Brain microvascular endothelial cell (primary cell): ENCODE measurements at regions not wholly inside any gene's neighbourhood (a gene's known extent, or its start where the extent isn't known, plus 50 kb on each side); places are given as distances from the start of the nearest gene placed in this dataset.
"Not testable (repeated sequence)": the region's sequence is repeated elsewhere in the genome, so short reads cannot be mapped to it uniquely, and the experiment has no call there.

Experiments used
- DNase-seq: peaks from one replicate; pipeline ENCODE4 v3.0.0-alpha.2; 2020
- H3K27ac ChIP-seq: fragments of 250-450 bp; sonication (Bioruptor Pico); 2 replicates; pipeline ENCODE4 v1.5.1; 2020; ENCODE audit warnings: mild to moderate bottlenecking, moderate library complexity
- H3K27me3 ChIP-seq: fragments of 250-450 bp; sonication (Bioruptor Pico); replicated peaks from 2 replicates; pipeline ENCODE4 v1.5.1; 2020; ENCODE audit warnings: mild to moderate bottlenecking
- H3K36me3 ChIP-seq: fragments of 250-450 bp; sonication (Bioruptor Pico); replicated peaks from 2 replicates; pipeline ENCODE4 v1.5.1; 2020; ENCODE audit warnings: mild to moderate bottlenecking
- H3K4me3 ChIP-seq: 2 replicates; pipeline ENCODE4 v1.5.1; 2011; ENCODE audit warnings: low read depth, mild to moderate bottlenecking, control low read depth, low read length, moderate library complexity
- in situ Hi-C: cut with HindIII; loops from 2 replicates; pipeline ENCODE4 v1.10.0; 2017; ENCODE audit warnings: low sequenced_read_pairs, low pct_ligation_motif_present
- TF ChIP-seq, protein P1 (sequence below): IDR thresholded peaks from 2 replicates; pipeline ENCODE4 v1.5.1; 2011; ENCODE audit warnings: low read depth, mild to moderate bottlenecking, moderate library complexity, low read length, control low read depth, inconsistent platforms; ENCODE audit errors: missing control alignments

DNA sequence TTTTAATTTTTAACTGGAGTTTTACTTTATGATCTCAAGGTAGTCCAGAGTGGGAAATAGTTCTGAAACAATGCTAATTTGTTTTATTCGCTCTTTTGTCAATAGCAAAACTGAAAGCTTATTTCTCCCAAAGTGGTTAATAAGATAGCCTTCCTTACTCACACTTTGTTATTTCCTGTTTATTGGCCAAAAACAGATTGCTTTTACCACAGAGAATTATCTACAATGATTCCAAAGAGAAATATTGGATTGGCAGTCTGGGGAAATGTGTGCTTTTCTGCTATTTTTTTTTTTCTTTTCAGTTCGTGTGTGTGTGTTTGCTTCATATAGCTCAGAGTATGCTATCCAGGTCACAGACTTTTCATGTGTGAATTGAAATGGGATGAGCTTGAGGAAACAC lies 756.7 kb upstream of the RGMB start:
- Histone ChIP-seq H3K4me3 (no peak overlapping the region), H3K36me3 (no peaks in the 10 kb centered on the region), H3K27me3 (no peaks in the 10 kb centered on the region), H3K27ac (no peak overlapping the region)
- no peak for DNase-seq
- in situ Hi-C loops: no loop called here
- TF ChIP-seq, protein P1, sequence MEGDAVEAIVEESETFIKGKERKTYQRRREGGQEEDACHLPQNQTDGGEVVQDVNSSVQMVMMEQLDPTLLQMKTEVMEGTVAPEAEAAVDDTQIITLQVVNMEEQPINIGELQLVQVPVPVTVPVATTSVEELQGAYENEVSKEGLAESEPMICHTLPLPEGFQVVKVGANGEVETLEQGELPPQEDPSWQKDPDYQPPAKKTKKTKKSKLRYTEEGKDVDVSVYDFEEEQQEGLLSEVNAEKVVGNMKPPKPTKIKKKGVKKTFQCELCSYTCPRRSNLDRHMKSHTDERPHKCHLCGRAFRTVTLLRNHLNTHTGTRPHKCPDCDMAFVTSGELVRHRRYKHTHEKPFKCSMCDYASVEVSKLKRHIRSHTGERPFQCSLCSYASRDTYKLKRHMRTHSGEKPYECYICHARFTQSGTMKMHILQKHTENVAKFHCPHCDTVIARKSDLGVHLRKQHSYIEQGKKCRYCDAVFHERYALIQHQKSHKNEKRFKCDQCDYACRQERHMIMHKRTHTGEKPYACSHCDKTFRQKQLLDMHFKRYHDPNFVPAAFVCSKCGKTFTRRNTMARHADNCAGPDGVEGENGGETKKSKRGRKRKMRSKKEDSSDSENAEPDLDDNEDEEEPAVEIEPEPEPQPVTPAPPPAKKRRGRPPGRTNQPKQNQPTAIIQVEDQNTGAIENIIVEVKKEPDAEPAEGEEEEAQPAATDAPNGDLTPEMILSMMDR: no peak

GRCh38 chr5:98030273-98030672 lies 743.2 kb upstream of the RGMB start:
- H3K27me3 ChIP-seq, H3K36me3 ChIP-seq, H3K27ac ChIP-seq, H3K4me3 ChIP-seq, DNase-seq, in situ Hi-C loops: not testable (repeated sequence)
- TF ChIP-seq, protein P1: peak; percentile 42

GRCh38 chr5:98031036-98031435 lies 742.4 kb upstream of the RGMB start:
- H3K36me3 ChIP-seq, H3K27ac ChIP-seq, DNase-seq, H3K4me3 ChIP-seq, H3K27me3 ChIP-seq, in situ Hi-C loops: not testable (repeated sequence)

- H3K4me3 ChIP-seq: no peak overlapping the region
- no peaks in the 10 kb centered on the region for H3K27me3 ChIP-seq
- H3K36me3 ChIP-seq: no peaks in the 10 kb centered on the region
- H3K27ac ChIP-seq: no peak overlapping the region
- DNase-seq: no peak
- in situ Hi-C loops: no loop called here
- TF ChIP-seq, protein P1: no peak
Observed at GRCh38 chr5:98031496-98031895, 742.0 kb upstream of the RGMB start.

- in situ Hi-C loops: no loop called here
- Histone ChIP-seq H3K27ac (no peak overlapping the region), H3K36me3 (no peaks in the 10 kb centered on the region), H3K4me3 (no peak overlapping the region), H3K27me3 (no peaks in the 10 kb centered on the region)
- DNase-seq: no peak
- TF ChIP-seq, protein P1: no peak
Observed at GRCh38 chr5:98031926-98032325, 741.5 kb upstream of the RGMB start.

DNA sequence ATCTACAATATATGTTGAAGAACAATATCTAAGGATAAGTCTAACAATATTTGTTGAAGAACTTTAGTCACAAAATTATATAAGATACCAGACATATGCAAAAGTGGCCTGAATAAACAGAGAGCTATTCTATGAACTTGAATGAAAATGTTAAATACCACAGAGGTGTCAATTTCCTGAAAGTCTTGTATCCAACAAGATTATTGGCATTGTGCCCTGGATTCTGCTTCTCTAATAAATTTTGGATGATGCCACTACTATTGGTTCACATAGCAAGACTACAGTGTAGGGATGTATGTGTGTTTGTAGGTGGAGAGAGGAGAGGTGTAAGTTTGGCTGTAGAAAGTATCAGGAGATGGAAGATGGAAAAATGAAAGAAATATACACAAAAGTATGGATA lies 731.8 kb upstream of the RGMB start:
- TF ChIP-seq, protein P1: no peak
- H3K4me3 ChIP-seq: no peak overlapping the region
- DNase-seq: no peak
- H3K36me3 ChIP-seq: no peaks in the 10 kb centered on the region
- no peaks in the 10 kb centered on the region for H3K27me3 ChIP-seq
- H3K27ac ChIP-seq: no peak overlapping the region
- in situ Hi-C loops: no loop called here
